HG03045 (cell line): ENCODE measurements at regions not wholly inside any gene's neighbourhood (a gene's known extent, or its start where the extent isn't known, plus 50 kb on each side); places are given as distances from the start of the nearest gene placed in this dataset.

ENCODE experiments used
- ATAC-seq: cut with Tn5 transposase; IDR thresholded peaks from one replicate; pipeline ENCODE4 v1.9.1; 2021; ENCODE audit warnings: mild to moderate bottlenecking, moderate library complexity; ENCODE audit not compliant: unreplicated experiment

DNA sequence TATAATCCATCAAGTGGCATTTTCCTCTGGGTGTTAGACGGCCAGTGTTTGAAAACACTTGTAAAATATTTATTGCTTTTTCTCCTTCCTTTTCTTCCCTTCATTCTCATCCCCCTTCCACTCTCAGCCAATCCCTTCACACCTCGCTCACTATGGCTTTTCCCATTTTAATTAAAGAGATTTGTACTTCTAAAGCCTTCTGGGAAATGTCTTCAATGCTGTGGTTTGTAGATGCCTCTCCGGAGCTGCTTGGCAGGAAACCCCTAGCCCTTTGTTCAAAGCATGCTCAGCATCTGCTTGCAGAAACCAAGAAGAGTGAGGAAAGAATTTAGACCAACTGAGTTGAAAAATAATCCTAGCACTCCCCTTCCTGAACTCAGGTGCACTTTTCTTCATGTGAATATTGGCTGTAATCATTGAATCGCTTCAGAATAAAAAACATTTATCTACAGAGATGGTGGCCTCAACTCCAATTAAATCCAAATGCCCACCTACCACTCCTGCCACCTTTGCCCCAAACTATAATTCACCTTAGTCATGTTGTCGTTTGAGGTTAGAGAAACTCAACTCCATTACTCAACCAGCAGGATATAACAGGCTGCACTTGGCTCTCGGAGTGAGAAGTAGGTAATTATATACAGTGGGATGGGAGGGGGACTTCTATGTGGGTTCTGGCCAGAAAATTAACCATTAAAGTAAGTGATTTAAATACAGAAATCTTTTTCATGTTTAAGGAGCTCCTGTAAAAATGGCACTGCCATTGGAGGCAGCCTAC lies 659.4 kb upstream of the CAMK1G start:
- ATAC-seq: no peak

DNA sequence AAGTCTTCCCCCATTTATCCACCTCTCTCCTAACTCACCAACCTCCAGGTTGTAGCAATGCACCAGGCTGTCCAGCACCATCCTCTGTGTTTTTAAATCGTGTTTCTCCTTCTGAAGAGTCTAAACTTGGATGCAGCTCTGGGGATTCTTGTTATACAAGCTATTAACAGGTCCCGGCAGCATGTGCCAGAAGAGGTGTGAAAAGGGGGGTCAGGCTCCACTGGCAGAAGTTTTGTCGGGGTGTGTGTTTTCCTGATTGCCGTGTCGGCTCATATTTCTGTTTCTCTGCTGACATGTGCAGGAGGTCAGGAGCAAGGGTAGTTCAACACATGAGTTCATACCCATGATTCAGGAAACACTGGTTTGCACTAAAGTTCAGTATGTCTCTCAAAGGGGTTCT lies 658.6 kb upstream of the CAMK1G start:
- ATAC-seq: no peak

DNA sequence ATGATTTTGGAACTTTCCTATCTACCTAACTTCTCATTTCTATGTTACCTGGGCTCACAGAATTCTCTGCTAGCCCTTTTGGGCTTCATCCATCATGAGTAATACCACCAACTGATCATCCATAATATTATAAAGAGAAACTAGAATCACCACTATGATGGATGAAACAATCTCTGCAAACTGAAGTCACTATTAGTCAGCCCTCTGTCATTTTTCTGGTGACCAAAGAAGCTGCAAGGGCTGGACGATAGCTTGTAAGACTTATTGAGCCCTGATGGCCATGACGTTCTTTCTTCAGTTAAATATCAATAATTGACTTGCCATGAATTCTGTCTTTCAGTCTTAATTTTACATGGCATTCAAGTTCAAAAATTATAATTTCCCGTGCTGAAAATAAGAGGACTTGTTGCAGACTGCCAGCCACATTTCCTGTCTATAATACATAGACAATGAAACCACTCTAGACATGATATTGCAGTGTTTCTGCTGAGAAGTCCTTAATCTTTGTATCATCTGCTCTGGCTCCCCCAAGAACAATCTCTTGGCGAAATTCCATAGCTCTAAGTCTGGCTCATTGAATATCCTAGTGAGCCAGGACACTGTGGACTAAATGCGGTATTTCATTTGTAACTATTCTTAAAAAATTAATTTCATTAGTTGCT lies 655.0 kb upstream of the CAMK1G start:
- ATAC-seq: no peak

- ATAC-seq: no peak
These were observed 653.9 kb upstream of the CAMK1G start for GRCh38 chr1:208929575-208929974.

- ATAC-seq: no peak
These were observed 651.6 kb upstream of the CAMK1G start for GRCh38 chr1:208931936-208932335.

DNA sequence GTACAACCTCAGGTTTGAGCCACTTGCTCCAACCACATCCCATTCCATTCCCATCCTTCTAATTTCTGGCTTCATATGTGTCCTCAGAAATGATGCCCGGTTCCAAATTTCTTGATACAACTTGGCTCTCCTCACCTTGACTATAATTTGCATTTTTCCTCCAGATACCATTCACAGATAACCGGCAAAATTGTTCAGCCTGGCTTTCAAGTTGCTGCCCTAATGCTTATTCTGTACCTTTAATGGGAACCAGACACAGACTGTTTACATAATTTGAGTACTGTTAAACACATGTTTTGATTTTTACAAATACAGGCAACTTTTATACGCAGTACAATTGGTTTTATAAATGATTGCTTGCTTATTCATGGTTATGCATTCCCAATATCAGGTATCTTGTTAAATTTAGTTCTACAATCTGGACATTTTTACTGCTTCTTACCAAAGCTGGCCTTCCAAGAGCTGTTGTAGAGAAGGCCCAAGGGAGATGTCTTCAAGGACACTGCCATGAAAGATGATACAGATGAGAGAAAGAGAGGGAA lies 649.5 kb upstream of the CAMK1G start:
- ATAC-seq: no peak

- ATAC-seq: no peak
These were observed 648.6 kb upstream of the CAMK1G start for GRCh38 chr1:208934933-208935332.

DNA sequence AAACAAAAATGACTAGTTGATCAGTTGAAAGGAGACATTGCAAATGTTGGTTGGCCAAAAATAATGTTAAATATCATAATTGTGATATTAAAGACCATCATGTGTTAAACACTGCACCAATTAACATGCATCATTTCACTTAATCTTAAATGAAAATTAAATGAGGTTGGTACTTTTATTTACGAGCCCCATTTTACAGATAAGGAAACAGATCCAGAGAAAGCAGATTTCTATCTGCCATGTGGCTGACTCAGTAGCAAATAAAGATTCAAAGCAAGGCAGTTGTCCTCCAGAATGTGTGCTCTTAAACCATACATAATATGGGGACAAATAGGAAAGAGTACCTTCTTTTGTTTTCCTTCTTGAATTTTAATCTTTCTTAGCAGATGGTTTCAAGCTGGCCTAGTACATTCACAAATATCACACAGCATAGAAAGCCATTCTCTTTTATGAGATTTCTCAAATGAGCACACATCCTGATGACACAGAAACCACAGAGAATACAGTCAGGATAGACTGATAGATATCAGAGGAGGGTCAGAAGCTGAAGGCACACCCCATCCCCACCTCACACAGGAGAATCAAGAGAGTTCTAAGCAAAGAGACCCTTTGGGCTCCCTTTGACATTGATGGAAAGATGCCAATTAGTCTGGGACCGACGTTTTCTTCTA lies 647.9 kb upstream of the CAMK1G start:
- ATAC-seq: no peak

DNA sequence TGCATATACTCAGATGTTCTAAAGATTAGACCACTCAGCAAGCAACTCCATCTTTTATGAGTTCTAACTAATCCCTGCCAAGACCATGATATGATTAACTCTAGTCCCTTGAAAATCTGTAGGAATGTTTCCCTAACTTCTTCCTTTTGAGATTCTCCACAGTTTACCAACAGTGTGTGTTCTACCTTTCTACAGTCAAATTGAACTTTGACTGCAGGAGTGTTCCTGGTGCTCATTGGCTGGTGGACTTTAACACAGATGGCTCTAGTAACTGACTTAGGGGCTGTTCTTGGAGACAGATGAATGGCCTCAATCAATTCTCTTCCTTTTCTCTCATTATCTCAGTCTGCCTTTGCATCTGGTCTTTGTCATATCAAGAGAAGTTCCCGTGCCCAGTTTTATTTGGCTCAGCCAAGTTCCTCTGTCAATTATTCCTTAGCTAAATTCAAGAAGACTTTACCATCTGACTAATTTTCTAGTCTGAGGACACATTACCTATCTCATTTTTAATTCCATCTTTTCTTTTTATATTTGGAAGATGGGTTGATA lies 643.9 kb upstream of the CAMK1G start:
- ATAC-seq: no peak

DNA sequence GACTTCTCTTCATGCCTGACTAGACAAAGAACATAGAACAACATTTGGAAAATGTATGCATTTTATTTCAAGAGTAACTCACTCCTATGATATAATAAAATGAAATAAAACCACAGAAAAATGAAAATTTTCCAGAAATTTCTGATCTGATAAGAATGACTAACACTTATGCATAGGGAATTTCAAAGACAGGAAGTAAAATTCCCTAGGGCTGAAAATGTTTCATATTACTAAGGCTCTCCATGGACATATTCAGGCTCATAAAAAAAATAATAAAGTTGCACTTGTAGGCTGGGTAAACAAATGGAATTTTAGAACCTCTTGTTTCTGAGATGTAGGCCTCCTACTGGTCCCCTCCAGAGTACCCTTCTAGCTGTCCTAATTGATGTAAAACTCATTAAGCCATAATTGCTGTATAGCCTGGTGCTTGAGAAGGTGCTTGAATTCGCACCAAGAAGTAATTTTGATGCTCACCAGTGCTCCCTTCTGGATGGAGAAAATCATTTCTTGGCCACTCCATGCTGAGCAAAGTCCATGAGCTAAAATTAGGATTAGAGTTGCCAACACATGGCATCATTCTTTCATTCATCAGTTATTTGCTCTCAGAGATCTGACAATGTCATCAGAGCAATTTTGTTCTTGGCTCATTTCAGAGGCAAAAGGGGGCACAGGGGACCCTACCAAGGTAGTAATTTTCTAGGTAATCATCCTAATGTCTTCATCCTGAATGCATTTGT lies 641.0 kb upstream of the CAMK1G start:
- ATAC-seq: no peak

GRCh38 chr1:208943291-208943690 lies 640.2 kb upstream of the CAMK1G start:
- ATAC-seq: no peak

- no peak for ATAC-seq
These were observed 638.5 kb upstream of the CAMK1G start for GRCh38 chr1:208944981-208945451.

DNA sequence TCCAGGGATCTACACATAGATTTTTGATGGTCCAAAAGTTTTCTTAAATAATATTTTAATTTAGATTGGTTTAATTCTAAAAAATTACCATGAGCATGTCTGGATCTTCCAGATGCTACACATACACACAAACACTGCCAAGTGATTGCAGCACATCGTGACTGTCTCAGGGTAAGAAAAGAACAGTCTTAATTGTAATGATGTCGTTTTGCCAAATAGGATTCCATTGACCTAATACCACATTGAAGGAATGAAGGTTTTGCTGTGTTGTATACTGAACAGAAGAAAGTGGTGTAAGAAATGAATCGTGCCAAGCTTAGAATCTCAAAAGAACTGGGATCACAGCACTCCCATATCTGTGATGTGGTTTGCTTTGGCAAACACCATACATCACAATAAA lies 633.3 kb upstream of the CAMK1G start:
- no peak for ATAC-seq

DNA sequence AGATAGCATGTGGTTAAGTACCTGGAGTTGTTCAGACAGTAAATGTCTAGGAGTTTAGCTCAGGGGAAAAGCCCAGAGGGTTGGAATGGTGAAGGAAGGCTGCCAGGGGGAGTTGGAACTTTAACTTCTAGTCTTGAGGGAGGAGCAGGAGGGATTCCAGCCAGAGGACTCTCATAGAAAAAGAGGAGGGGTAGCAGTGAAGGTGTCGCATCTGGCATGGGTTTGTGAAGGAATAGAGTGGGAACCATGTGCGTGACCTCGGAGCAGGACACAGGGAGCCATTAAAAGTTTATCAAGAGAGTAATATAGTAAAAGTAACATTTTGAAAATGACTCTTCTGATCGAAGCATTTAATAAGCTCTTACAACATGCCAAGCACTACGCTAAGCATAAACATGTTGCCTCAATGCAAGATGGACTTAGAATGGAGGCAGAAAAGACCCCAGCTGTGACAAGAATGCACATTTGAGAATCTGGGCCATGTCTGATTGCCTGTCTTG lies 632.4 kb upstream of the CAMK1G start:
- no peak for ATAC-seq

DNA sequence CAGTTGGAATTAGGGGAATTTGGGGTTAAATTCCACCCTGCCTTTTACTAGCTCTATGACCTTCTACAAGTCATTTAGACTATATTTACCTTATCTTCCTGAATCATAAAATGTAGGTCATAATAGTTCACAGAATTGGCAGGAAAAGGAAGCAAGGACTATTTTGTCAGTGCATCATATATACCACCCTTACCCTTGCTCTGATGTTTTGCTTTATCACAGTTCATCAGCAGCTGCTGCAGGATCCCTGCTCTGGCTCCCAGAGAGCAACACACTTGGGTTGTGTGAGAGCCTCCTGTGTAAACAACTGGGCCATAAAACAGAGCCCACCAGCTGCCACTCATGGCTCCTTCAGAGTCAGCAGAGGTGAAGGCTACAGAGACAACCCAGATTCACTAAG lies 631.6 kb upstream of the CAMK1G start:
- ATAC-seq: no peak

- ATAC-seq: no peak
These were observed 620.6 kb upstream of the CAMK1G start for GRCh38 chr1:208962867-208963266.

GRCh38 chr1:208965351-208965750 lies 618.2 kb upstream of the CAMK1G start:
- no peak for ATAC-seq

DNA sequence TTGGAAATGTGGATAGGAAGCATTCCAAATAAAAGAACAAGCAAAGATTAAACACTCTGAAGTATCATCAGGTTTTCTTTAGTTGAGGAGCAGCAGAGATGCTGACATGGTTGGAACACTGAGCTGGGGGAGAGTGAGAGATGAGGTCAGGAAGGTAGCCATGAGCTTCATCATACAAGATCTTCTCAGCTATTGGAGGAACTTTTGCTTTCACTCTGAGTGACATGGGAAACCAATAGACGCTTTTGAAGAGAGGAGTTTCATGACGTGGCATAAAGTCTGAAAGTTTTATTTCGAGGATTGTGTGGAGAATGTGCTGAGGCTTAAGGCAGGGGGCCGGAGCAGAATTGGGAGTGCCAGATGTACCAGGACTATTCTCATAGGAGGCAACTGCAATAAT lies 616.2 kb upstream of the CAMK1G start:
- no peak for ATAC-seq

DNA sequence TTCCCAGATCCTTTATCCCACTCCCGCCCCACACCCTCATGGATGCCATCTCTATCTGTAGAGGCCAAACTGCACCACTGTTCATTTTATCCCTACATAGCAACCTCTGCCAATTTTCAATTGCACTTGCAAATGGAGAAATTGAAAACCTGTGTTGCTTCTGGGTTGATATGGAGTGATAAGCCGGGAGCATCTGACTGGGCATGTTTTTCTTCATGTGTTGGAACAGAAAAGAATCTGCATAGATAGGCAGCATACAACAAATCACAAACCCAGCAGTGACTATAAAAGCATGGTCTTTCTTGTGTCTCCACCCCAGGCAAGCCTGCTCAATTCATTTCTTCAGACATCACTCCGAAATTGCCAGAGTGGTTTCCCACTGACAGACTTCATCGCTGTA lies 608.8 kb upstream of the CAMK1G start:
- no peak for ATAC-seq

GRCh38 chr1:208975456-208975855 lies 608.1 kb upstream of the CAMK1G start:
- ATAC-seq: no peak

DNA sequence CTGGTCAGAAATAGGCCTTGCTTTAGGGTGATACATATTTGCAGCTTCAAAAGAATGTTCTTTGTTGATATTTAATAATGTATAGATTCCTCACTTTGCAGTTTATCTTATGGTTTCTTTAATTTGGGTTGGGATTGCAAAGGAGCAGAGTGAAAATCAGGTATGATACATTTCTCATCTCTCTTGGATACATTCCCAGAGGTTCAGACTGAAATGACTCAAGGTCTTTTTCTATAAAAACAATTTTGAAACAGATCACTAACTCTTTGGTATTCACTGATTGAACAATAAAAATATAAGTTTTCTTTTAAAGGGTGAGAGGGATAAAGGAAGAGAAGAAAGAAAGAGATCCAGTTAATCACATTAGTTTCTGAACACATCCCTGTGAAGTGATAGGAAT lies 606.5 kb upstream of the CAMK1G start:
- no peak for ATAC-seq
